ENCODE measurements at regions not wholly inside any gene's neighbourhood (a gene's known extent, or its start where the extent isn't known, plus 50 kb on each side); places are given as distances from the start of the nearest gene placed in this dataset.

GRCh38 chr20:17835934-17836300, 132.7 kb downstream of the SNX5 start:
- Histone ChIP-seq H4K20me1 (ENCODE audit: control insufficient read depth, insufficient read depth, low read length, poor library complexity, severe bottlenecking) (no peaks in the 10 kb centered on the region), H3K4me2 (replicated peaks; ENCODE audit: low read depth, low read length, poor library complexity, severe bottlenecking) (no peak overlapping the region), H3K9me3 (ENCODE audit: control extremely low read depth in 1 of 3, control insufficient read depth in 2 of 3, insufficient read depth in 1 of 3, low read length in 2 of 3) (peaks cover 0 to 3% (median 2%) of the 10 kb centered on the region in 3 donors), H3K4me3 (ENCODE audit: control extremely low read depth in 1 of 5, extremely low read depth in 1 of 5, insufficient read depth in 1 of 5, low read depth in 2 of 5, low read length in 4 of 5) (no peak overlapping the region), H3K4me1 (ENCODE audit: control insufficient read depth in 2 of 2, insufficient read depth in 2 of 2, low read length in 2 of 2) (no peaks in the 10 kb centered on the region), H2AFZ (ENCODE audit: insufficient read depth, low read depth, low read length, poor library complexity, severe bottlenecking) (no peak overlapping the region), H3K27ac (ENCODE audit: low read length in 2 of 2) (no peak overlapping the region), H3K9ac (ENCODE audit: low read length) (no peak overlapping the region), H3K27me3 (replicated peaks in 1 of 4; ENCODE audit: control extremely low read depth in 1 of 4, control insufficient read depth in 3 of 4, insufficient read depth in 4 of 4, low read length in 3 of 4) (no peaks in the 10 kb centered on the region), H3K79me2 (ENCODE audit: control insufficient read depth, insufficient read depth, low read length) (no peaks in the 10 kb centered on the region), H3K36me3 (replicated peaks in 1 of 2; ENCODE audit: control extremely low read depth in 1 of 2, control insufficient read depth in 1 of 2, extremely low read depth in 1 of 2, insufficient read depth in 2 of 2, low read length in 1 of 2) (no peaks in the 10 kb centered on the region)
- DNase-seq (no peak), ATAC-seq (ENCODE audit: low read depth) (no peak)
- no peaks in the 10 kb centered on the region for H3K27me3 Mint-ChIP-seq
- POLR2A ChIA-PET: no interaction called here
- intact Hi-C loops (cut with micrococcal nuclease): no loop called here
- TF ChIP-seq EZH2 (IDR thresholded peaks at IDR 0.05; ENCODE audit: borderline replicate concordance, insufficient read depth, low read depth, low read length, poor library complexity, severe bottlenecking) (no peak), CTCF (IDR thresholded peaks at IDR 0.05) (no peak)
- CTCF ChIA-PET: interaction anchor here (0.7 to 1.6 kb wide), 2 partner anchors 14 to 62 kb away, joined by 3 read pairs; no protein-coding TSS in a partner anchor
- H3K27ac Mint-ChIP-seq: no peak overlapping the region
- H3K9me3 Mint-ChIP-seq (ENCODE audit: insufficient read depth): no peaks in the 10 kb centered on the region
- H3K4me1 Mint-ChIP-seq: peaks cover 2% of the 10 kb centered on the region
- no peak overlapping the region for H3K4me3 Mint-ChIP-seq
- 88% methylated on average over 9 of the region's 9 CpGs for WGBS (ENCODE audit: insufficient coverage)

- Histone ChIP-seq H4K20me1 (ENCODE audit: control insufficient read depth, insufficient read depth, low read length, poor library complexity, severe bottlenecking) (no peaks in the 10 kb centered on the region), H2AFZ (ENCODE audit: insufficient read depth, low read depth, low read length, poor library complexity, severe bottlenecking) (no peak overlapping the region), H3K27me3 (replicated peaks in 1 of 4; ENCODE audit: control extremely low read depth in 1 of 4, control insufficient read depth in 3 of 4, insufficient read depth in 4 of 4, low read length in 3 of 4) (no peaks in the 10 kb centered on the region), H3K27ac (ENCODE audit: low read length in 2 of 2) (no peak overlapping the region), H3K4me3 (ENCODE audit: control extremely low read depth in 1 of 5, extremely low read depth in 1 of 5, insufficient read depth in 1 of 5, low read depth in 2 of 5, low read length in 4 of 5) (no peak overlapping the region), H3K36me3 (replicated peaks in 1 of 2; ENCODE audit: control extremely low read depth in 1 of 2, control insufficient read depth in 1 of 2, extremely low read depth in 1 of 2, insufficient read depth in 2 of 2, low read length in 1 of 2) (no peaks in the 10 kb centered on the region), H3K4me1 (ENCODE audit: control insufficient read depth in 2 of 2, insufficient read depth in 2 of 2, low read length in 2 of 2) (no peaks in the 10 kb centered on the region), H3K9ac (ENCODE audit: low read length) (no peak overlapping the region), H3K79me2 (ENCODE audit: control insufficient read depth, insufficient read depth, low read length) (no peaks in the 10 kb centered on the region), H3K4me2 (replicated peaks; ENCODE audit: low read depth, low read length, poor library complexity, severe bottlenecking) (no peak overlapping the region), H3K9me3 (ENCODE audit: control extremely low read depth in 1 of 3, control insufficient read depth in 2 of 3, insufficient read depth in 1 of 3, low read length in 2 of 3) (peaks cover 0 to under 1% (median 0%) of the 10 kb centered on the region in 3 donors)
- no peak for ATAC-seq (ENCODE audit: low read depth)
- no peak for DNase-seq
- WGBS (ENCODE audit: insufficient coverage): 84% methylated on average over 13 of the region's 15 CpGs
- H3K9me3 Mint-ChIP-seq (ENCODE audit: insufficient read depth): no peaks in the 10 kb centered on the region
- ChIA-PET POLR2A (no interaction called here), CTCF (interaction anchor here (0.7 to 1.6 kb wide), 2 partner anchors 15 to 62 kb away, joined by 3 read pairs; no protein-coding TSS in a partner anchor)
- H3K27me3 Mint-ChIP-seq: no peaks in the 10 kb centered on the region
- no peak overlapping the region for H3K4me3 Mint-ChIP-seq
- no peaks in the 10 kb centered on the region for H3K4me1 Mint-ChIP-seq
- no peak overlapping the region for H3K27ac Mint-ChIP-seq
- TF ChIP-seq EZH2 (IDR thresholded peaks at IDR 0.05; ENCODE audit: borderline replicate concordance, insufficient read depth, low read depth, low read length, poor library complexity, severe bottlenecking): no peak
- no peak for TF ChIP-seq CTCF (IDR thresholded peaks at IDR 0.05)
- intact Hi-C loops (cut with micrococcal nuclease): no loop called here
Observed at GRCh38 chr20:17835240-17835933, 133.2 kb downstream of the SNX5 start.
